GM10266 (cell line): ENCODE measurements at regions not wholly inside any gene's neighbourhood (a gene's known extent, or its start where the extent isn't known, plus 50 kb on each side); places are given as distances from the start of the nearest gene placed in this dataset.

ENCODE experiments used
- DNase-seq: peaks from one replicate; pipeline ENCODE4 v3.0.0; 2012; ENCODE audit errors: extremely low spot score
- TF ChIP-seq, protein P1 (sequence below): IDR thresholded peaks from 2 replicates; pipeline ENCODE4 v1.5.1; 2012; ENCODE audit warnings: mild to moderate bottlenecking, low read depth; ENCODE audit not compliant: control insufficient read depth, insufficient read depth; ENCODE audit errors: missing control alignments

DNA sequence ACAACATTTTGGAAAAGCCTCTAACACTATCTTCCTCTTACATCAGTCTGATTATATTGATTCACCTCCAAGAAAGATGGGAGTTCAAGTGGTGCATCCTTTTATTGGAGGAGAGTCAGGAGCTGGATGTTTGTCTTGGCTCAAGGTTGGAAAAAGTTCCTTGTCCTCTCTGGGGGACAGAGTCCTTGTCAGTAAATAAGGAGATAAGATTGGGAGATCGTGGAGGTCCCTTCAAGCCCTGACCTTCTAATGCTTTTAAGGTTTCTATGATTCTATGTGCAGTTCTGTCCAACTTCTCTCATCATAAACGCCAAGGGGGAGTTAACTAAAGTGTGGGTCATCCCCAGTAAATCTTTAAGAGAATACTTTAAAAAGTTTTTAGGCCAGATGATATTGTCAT is 60.9 kb upstream of the CCBE1 start:
- TF ChIP-seq, protein P1, sequence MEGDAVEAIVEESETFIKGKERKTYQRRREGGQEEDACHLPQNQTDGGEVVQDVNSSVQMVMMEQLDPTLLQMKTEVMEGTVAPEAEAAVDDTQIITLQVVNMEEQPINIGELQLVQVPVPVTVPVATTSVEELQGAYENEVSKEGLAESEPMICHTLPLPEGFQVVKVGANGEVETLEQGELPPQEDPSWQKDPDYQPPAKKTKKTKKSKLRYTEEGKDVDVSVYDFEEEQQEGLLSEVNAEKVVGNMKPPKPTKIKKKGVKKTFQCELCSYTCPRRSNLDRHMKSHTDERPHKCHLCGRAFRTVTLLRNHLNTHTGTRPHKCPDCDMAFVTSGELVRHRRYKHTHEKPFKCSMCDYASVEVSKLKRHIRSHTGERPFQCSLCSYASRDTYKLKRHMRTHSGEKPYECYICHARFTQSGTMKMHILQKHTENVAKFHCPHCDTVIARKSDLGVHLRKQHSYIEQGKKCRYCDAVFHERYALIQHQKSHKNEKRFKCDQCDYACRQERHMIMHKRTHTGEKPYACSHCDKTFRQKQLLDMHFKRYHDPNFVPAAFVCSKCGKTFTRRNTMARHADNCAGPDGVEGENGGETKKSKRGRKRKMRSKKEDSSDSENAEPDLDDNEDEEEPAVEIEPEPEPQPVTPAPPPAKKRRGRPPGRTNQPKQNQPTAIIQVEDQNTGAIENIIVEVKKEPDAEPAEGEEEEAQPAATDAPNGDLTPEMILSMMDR, result no peak
- no peak for DNase-seq

DNA sequence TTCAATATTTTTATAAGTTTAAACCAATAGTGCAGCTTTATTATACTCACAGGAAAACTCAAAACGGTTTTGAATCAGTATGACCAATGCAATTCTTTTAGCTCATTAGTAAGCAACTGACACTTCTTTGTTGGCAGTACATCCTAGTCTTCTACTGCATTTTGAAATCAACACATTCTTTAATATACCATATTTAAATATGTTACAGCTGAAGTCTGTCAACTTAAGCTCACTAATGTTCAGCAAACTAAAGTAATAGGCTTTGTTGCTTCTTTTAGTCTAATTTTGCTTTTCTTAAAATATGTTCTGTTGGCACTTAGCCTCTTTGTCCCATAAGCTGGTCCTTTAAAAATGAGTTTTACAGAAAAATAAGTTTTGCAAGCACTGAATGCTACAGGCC is 55.4 kb upstream of the CCBE1 start:
- DNase-seq, result no peak
- TF ChIP-seq, protein P1, result no peak

DNA sequence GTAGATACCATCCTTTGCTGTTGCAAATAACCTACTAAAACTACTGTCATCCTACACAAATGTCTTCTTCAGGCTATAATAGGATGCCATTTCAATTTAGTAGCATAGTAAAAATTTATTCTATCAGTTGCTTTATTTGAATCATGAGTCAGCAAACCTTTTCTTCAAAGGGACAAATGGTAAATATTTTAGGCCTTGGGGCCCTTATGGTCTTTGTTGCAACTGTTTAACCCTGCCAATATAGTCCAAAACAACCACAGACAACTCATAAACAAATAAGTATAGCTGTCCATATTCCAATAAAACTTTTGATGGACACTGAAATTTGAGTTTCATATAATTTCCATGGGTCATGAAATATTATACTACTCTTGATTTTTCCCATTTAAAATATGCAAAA is 54.0 kb upstream of the CCBE1 start:
- no peak for DNase-seq
- TF ChIP-seq, protein P1, result no peak

DNA sequence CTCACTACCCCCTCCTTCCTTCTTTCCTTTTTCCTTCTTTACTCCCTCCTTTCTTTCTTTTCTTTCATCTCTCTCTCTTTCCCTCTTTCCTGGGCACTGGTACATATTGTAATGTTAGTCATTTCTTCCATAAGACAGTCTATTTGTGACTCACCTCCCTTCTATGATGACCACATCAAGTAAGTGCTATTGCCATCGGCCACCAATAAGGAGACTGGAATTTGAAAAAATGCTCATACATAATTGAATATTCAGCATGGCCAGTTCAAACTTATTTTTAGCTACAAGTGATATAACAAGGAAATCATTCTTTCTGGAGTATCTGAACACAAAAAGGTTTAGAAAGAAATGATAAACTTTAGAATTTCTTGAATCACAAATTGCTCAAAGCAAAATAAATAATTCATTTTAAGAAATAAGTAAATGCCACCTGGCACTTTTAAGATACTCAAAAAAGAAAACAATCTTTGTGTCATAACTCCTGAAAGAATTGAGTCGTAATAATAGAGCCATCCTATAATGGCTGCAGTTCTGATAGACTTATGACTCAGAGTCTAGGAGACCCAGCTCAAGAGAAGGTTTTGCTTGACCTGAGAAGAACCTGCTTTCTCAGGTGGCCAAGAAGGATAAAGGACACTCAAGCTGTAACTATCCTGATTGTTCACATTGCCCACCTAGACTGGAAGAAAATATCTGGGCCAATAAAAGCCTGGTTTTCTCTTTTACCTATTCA is 51.6 kb upstream of the CCBE1 start:
- no peak for DNase-seq
- TF ChIP-seq, protein P1, result no peak
